CD4-positive, alpha-beta T cell (primary cell): ENCODE measurements at regions not wholly inside any gene's neighbourhood (a gene's known extent, or its start where the extent isn't known, plus 50 kb on each side); places are given as distances from the start of the nearest gene placed in this dataset.

Experiments
- ATAC-seq: fragments of 200-7000 bp; cut with Tn5 transposase; one replicate; pipeline ENCODE4 v1.10.0; 2022; ENCODE audit warnings: mild to moderate bottlenecking; ENCODE audit not compliant: poor library complexity
- CTCF ChIA-PET: fragments of 350-600 bp; sonication (Branson Sonifier 250); formaldehyde crosslinking; loops from one replicate; lab custom pipeline; 2021; ENCODE audit warnings: antibody characterized with exemption, inconsistent platforms; lab: Charles Lee
- POLR2A ChIA-PET: fragments of 350-600 bp; sonication (Branson Sonifier 250); formaldehyde crosslinking; loops from one replicate; lab custom pipeline; 2021; ENCODE audit warnings: antibody characterized with exemption, inconsistent platforms; lab: Charles Lee
- DNase-seq, 14 experiments: peaks; one replicate each; pipeline ENCODE4 v3.0.0-alpha.2; 2013 to 2020; ENCODE audit warnings: mixed read lengths in 2 of 14
- H3K27ac ChIP-seq, 2 donors: one replicate each; pipeline versions ENCODE4 v1.5.1 to v1.7.0; 2013; ENCODE audit warnings: low read length in 2 of 2, low read depth in 1 of 2, mild to moderate bottlenecking in 1 of 2
- H3K27me3 ChIP-seq, 2 experiments: 1 replicate in 1 of 2; 2 replicates in 1 of 2; pipeline versions ENCODE4 v1.6.1 to v1.7.0; 2013; ENCODE audit warnings: low read length in 2 of 2, control low read depth in 1 of 2, mild to moderate bottlenecking in 1 of 2, moderate library complexity in 1 of 2; ENCODE audit not compliant: insufficient read depth in 2 of 2, control insufficient read depth in 1 of 2
- H3K36me3 ChIP-seq: one replicate; pipeline ENCODE4 v1.6.1; 2013; ENCODE audit warnings: low read length, control low read depth; ENCODE audit not compliant: insufficient read depth
- H3K4me1 ChIP-seq: one replicate; pipeline ENCODE4 v1.6.1; 2013; ENCODE audit warnings: low read length, control low read depth; ENCODE audit not compliant: insufficient read depth
- H3K4me3 ChIP-seq: one replicate; pipeline ENCODE4 v1.5.1; 2013; ENCODE audit warnings: mild to moderate bottlenecking, low read length, moderate library complexity
- H3K9me3 ChIP-seq, 2 experiments: 1 replicate in 1 of 2; 2 replicates in 1 of 2; pipeline versions ENCODE4 v1.6.1 to v1.7.0; 2013; ENCODE audit warnings: low read length in 2 of 2, mild to moderate bottlenecking in 2 of 2, control low read depth in 1 of 2, moderate library complexity in 1 of 2; ENCODE audit not compliant: control insufficient read depth in 1 of 2, insufficient read depth in 1 of 2
- H3K27ac Mint-ChIP-seq: one replicate; pipeline ENCODE4 v1.8.0; 2020; ENCODE audit warnings: mixed read lengths
- H3K27me3 Mint-ChIP-seq: one replicate; pipeline ENCODE4 v1.8.0; 2021; ENCODE audit warnings: mixed read lengths
- H3K36me3 Mint-ChIP-seq: one replicate; pipeline ENCODE4 v1.8.0; 2021; ENCODE audit warnings: low read depth, mixed read lengths
- H3K4me1 Mint-ChIP-seq: one replicate; pipeline ENCODE4 v1.8.0; 2021; ENCODE audit warnings: low read depth, mixed read lengths
- H3K4me3 Mint-ChIP-seq: one replicate; pipeline ENCODE4 v1.8.0; 2020; ENCODE audit warnings: mild to moderate bottlenecking, mixed read lengths
- H3K9me3 Mint-ChIP-seq: one replicate; pipeline ENCODE4 v1.8.0; 2020; ENCODE audit warnings: mixed read lengths
- CTCF ChIP-seq: fragments of 200-600 bp; IDR thresholded peaks from one replicate; pipeline ENCODE4 v1.8.0; 2022; ENCODE audit warnings: antibody characterized with exemption, mild to moderate bottlenecking
- intact Hi-C, 2 experiments: fragments of 100-400 bp; cut with DNase I in 1 of 2; cut with micrococcal nuclease in 1 of 2; formaldehyde crosslinking; loops; one replicate each; pipeline versions ENCODE4 v1.15.1 to v1.9.0; 2023 to 2025; cut with DNase I, micrococcal nuclease

- H3K27me3 Mint-ChIP-seq = peaks cover 5% of the 10 kb centered on the region
- Histone ChIP-seq H3K27me3 (no peaks in the 10 kb centered on the region), H3K4me1 (no peaks in the 10 kb centered on the region), H3K36me3 (no peaks in the 10 kb centered on the region), H3K27ac (no peak overlapping the region), H3K9me3 (no peaks in the 10 kb centered on the region), H3K4me3 (no peak overlapping the region)
- ChIA-PET CTCF (no interaction called here), POLR2A (no interaction called here)
- DNase-seq (no peak), ATAC-seq (no peak)
- no peak overlapping the region for H3K4me3 Mint-ChIP-seq
- no peaks in the 10 kb centered on the region for H3K36me3 Mint-ChIP-seq
- TF ChIP-seq CTCF = no peak
- intact Hi-C loops = no loop called here
- no peaks in the 10 kb centered on the region for H3K4me1 Mint-ChIP-seq
- H3K27ac Mint-ChIP-seq = no peak overlapping the region
- no peaks in the 10 kb centered on the region for H3K9me3 Mint-ChIP-seq
These were observed 123.1 kb upstream of the PITRM1 start for GRCh38 chr10:3295582-3296151.

GRCh38 chr10:3294919-3295581 lies 122.5 kb upstream of the PITRM1 start:
- no peaks in the 10 kb centered on the region for H3K4me1 ChIP-seq
- no peaks in the 10 kb centered on the region for H3K36me3 Mint-ChIP-seq
- no peak overlapping the region for H3K4me3 ChIP-seq
- ChIA-PET POLR2A (no interaction called here), CTCF (no interaction called here)
- no peak for ATAC-seq
- no peak overlapping the region for H3K4me3 Mint-ChIP-seq
- no peak overlapping the region for H3K27ac Mint-ChIP-seq
- intact Hi-C loops = no loop called here
- H3K9me3 ChIP-seq = no peaks in the 10 kb centered on the region
- no peak for TF ChIP-seq CTCF
- no peaks in the 10 kb centered on the region for H3K4me1 Mint-ChIP-seq
- H3K36me3 ChIP-seq = no peaks in the 10 kb centered on the region
- DNase-seq = no peak
- peaks cover 5% of the 10 kb centered on the region for H3K27me3 Mint-ChIP-seq
- H3K27me3 ChIP-seq = no peaks in the 10 kb centered on the region
- H3K27ac ChIP-seq = no peak overlapping the region
- no peaks in the 10 kb centered on the region for H3K9me3 Mint-ChIP-seq

- Histone ChIP-seq H3K27ac (no peak overlapping the region), H3K27me3 (no peaks in the 10 kb centered on the region), H3K4me1 (no peaks in the 10 kb centered on the region), H3K9me3 (no peaks in the 10 kb centered on the region), H3K4me3 (no peak overlapping the region), H3K36me3 (no peaks in the 10 kb centered on the region)
- TF ChIP-seq CTCF = no peak
- Mint-ChIP-seq H3K4me1 (no peaks in the 10 kb centered on the region), H3K27ac (no peak overlapping the region), H3K9me3 (no peaks in the 10 kb centered on the region), H3K27me3 (peaks cover 5% of the 10 kb centered on the region), H3K36me3 (no peaks in the 10 kb centered on the region), H3K4me3 (no peak overlapping the region)
- DNase-seq (no peak), ATAC-seq (no peak)
- ChIA-PET POLR2A (no interaction called here), CTCF (no interaction called here)
- intact Hi-C loops = no loop called here
These were observed 121.2 kb upstream of the PITRM1 start for GRCh38 chr10:3293581-3294431.
